GM12892 (cell line): ENCODE measurements at regions not wholly inside any gene's neighbourhood (a gene's known extent, or its start where the extent isn't known, plus 50 kb on each side); places are given as distances from the start of the nearest gene placed in this dataset.

ENCODE experiments used
- POLR2A ChIP-seq: IDR thresholded peaks from 2 replicates; pipeline ENCODE4 v1.6.1; 2011; ENCODE audit warnings: low read depth, low read length, control low read depth
- POLR2AphosphoS5 ChIP-seq: IDR thresholded peaks from 2 replicates; pipeline ENCODE4 v1.6.1; 2011; ENCODE audit warnings: low read depth, low read length, control low read depth

- TF ChIP-seq POLR2A (no peak), POLR2AphosphoS5 (no peak)
Observed at GRCh38 chr11:10387206-10388083, 67.6 kb upstream of the AMPD3 start.
